ENCODE measurements at regions not wholly inside any gene's neighbourhood (a gene's known extent, or its start where the extent isn't known, plus 50 kb on each side); places are given as distances from the start of the nearest gene placed in this dataset.

- no peak for TF ChIP-seq SUZ12 (IDR thresholded peaks at IDR 0.05; ENCODE audit: extremely low read depth, insufficient read depth, insufficient read length)
- no peak for TF ChIP-seq YY1 (IDR thresholded peaks at IDR 0.05; ENCODE audit: insufficient read depth, insufficient read length)
- no peak for TF ChIP-seq ZNF274 (IDR thresholded peaks at IDR 0.05; ENCODE audit: low read depth, low read length)
Observed at GRCh38 chr18:78890388-78890787, 89.2 kb upstream of the SALL3 start.
